ENCODE measurements at regions not wholly inside any gene's neighbourhood (a gene's known extent, or its start where the extent isn't known, plus 50 kb on each side); places are given as distances from the start of the nearest gene placed in this dataset.

- DNase-seq (ENCODE audit: low spot score): no peak
- no peaks in the 10 kb centered on the region for H3K36me3 ChIP-seq
- H3K4me3 ChIP-seq: no peak overlapping the region
- H3K27ac ChIP-seq: no peak overlapping the region
- no peak for TF ChIP-seq CTCF (IDR thresholded peaks at IDR 0.05)
- H3K4me1 ChIP-seq: no peaks in the 10 kb centered on the region
- H3K27me3 ChIP-seq: no peaks in the 10 kb centered on the region
- no peaks in the 10 kb centered on the region for H3K9me3 ChIP-seq
These were observed 143.2 kb downstream of the MCHR2 start for GRCh38 chr6:99850841-99851240.

- no peaks in the 10 kb centered on the region for H3K4me1 ChIP-seq
- no peak overlapping the region for H3K27ac ChIP-seq
- H3K4me3 ChIP-seq: no peak overlapping the region
- no peak for DNase-seq (ENCODE audit: low spot score)
- H3K36me3 ChIP-seq: no peaks in the 10 kb centered on the region
- no peak for TF ChIP-seq CTCF (IDR thresholded peaks at IDR 0.05)
- H3K27me3 ChIP-seq: no peaks in the 10 kb centered on the region
- no peaks in the 10 kb centered on the region for H3K9me3 ChIP-seq
These were observed 142.0 kb downstream of the MCHR2 start for GRCh38 chr6:99852031-99852430.

GRCh38 chr6:99867026-99867425 is 127.0 kb downstream of the MCHR2 start:
- H3K9me3 ChIP-seq: no peaks in the 10 kb centered on the region
- TF ChIP-seq CTCF (IDR thresholded peaks at IDR 0.05): no peak
- H3K27me3 ChIP-seq: no peaks in the 10 kb centered on the region
- no peaks in the 10 kb centered on the region for H3K36me3 ChIP-seq
- DNase-seq (ENCODE audit: low spot score): no peak
- no peaks in the 10 kb centered on the region for H3K4me1 ChIP-seq
- no peak overlapping the region for H3K4me3 ChIP-seq
- H3K27ac ChIP-seq: no peak overlapping the region

- peak; percentile 82 for DNase-seq (ENCODE audit: low spot score)
- Histone ChIP-seq H3K27ac (no peak overlapping the region), H3K27me3 (no peaks in the 10 kb centered on the region), H3K36me3 (no peaks in the 10 kb centered on the region), H3K4me1 (no peaks in the 10 kb centered on the region), H3K4me3 (no peak overlapping the region), H3K9me3 (no peaks in the 10 kb centered on the region)
- TF ChIP-seq CTCF (IDR thresholded peaks at IDR 0.05): peak; percentile 82 to 86
These were observed 125.8 kb downstream of the MCHR2 start for GRCh38 chr6:99868074-99868702.

Measured in right atrium auricular region (tissue), 2 donors.